ENCODE measurements at regions not wholly inside any gene's neighbourhood (a gene's known extent, or its start where the extent isn't known, plus 50 kb on each side); places are given as distances from the start of the nearest gene placed in this dataset.

GRCh38 chr17:72407931-72408330 lies 287.1 kb downstream of the SOX9 start:
- no peak for DNase-seq (ENCODE audit: low read depth, low spot score)

- DNase-seq (ENCODE audit: low read depth, low spot score) = no peak
Observed at GRCh38 chr17:72408641-72409040, 287.8 kb downstream of the SOX9 start.

GRCh38 chr17:72409405-72410002 lies 288.7 kb downstream of the SOX9 start:
- no peak for DNase-seq (ENCODE audit: low read depth, low spot score)

GRCh38 chr17:72411124-72411563 lies 290.3 kb downstream of the SOX9 start:
- no peak for DNase-seq (ENCODE audit: low read depth, low spot score)

GRCh38 chr17:72412650-72413076 lies 291.8 kb downstream of the SOX9 start:
- no peak for DNase-seq (ENCODE audit: low read depth, low spot score)

- no peak for DNase-seq (ENCODE audit: low read depth, low spot score)
Observed at GRCh38 chr17:72413077-72414031, 292.5 kb downstream of the SOX9 start.

- no peak for DNase-seq (ENCODE audit: low read depth, low spot score)
Observed at GRCh38 chr17:72414032-72414396, 293.2 kb downstream of the SOX9 start.

GRCh38 chr17:72414967-72415853 lies 294.4 kb downstream of the SOX9 start:
- no peak for DNase-seq (ENCODE audit: low read depth, low spot score)

- no peak for DNase-seq (ENCODE audit: low read depth, low spot score)
Observed at GRCh38 chr17:72416054-72416675, 295.3 kb downstream of the SOX9 start.

GRCh38 chr17:72416905-72417304 lies 296.1 kb downstream of the SOX9 start:
- DNase-seq (ENCODE audit: low read depth, low spot score) = no peak

- no peak for DNase-seq (ENCODE audit: low read depth, low spot score)
Observed at GRCh38 chr17:72417627-72418026, 296.8 kb downstream of the SOX9 start.

- DNase-seq (ENCODE audit: low read depth, low spot score) = no peak
Observed at GRCh38 chr17:72419866-72420774, 299.3 kb downstream of the SOX9 start.

- no peak for DNase-seq (ENCODE audit: low read depth, low spot score)
Observed at GRCh38 chr17:72420775-72421127, 299.9 kb downstream of the SOX9 start.

GRCh38 chr17:72421128-72422092 lies 300.6 kb downstream of the SOX9 start:
- no peak for DNase-seq (ENCODE audit: low read depth, low spot score)

GRCh38 chr17:72422204-72422504 lies 301.3 kb downstream of the SOX9 start:
- DNase-seq (ENCODE audit: low read depth, low spot score) = no peak

- no peak for DNase-seq (ENCODE audit: low read depth, low spot score)
Observed at GRCh38 chr17:72422505-72423285, 301.9 kb downstream of the SOX9 start.

- DNase-seq (ENCODE audit: low read depth, low spot score) = no peak
Observed at GRCh38 chr17:72423286-72423589, 302.4 kb downstream of the SOX9 start.

GRCh38 chr17:72423718-72424117 lies 302.9 kb downstream of the SOX9 start:
- no peak for DNase-seq (ENCODE audit: low read depth, low spot score)

Measured in iPS DF 19.7 (cell line).